A673 (cell line): ENCODE measurements at regions not wholly inside any gene's neighbourhood (a gene's known extent, or its start where the extent isn't known, plus 50 kb on each side); places are given as distances from the start of the nearest gene placed in this dataset.
"Not testable (repeated sequence)": the region's sequence is repeated elsewhere in the genome, so short reads cannot be mapped to it uniquely, and the experiment has no call there.

ENCODE experiments used
- EZH2 ChIP-seq: fragments of 200-600 bp; sonication (generic); IDR thresholded peaks from 2 replicates; pipeline ENCODE4 v1.6.1; 2017; ENCODE audit warnings: borderline replicate concordance, low read depth, mild to moderate bottlenecking, mixed read lengths, antibody characterized with exemption, low read length; ENCODE audit not compliant: poor library complexity, severe bottlenecking
- TF ChIP-seq, protein P1 (sequence below): fragments of 300-800, 200-600 bp; sonication (generic); conservative IDR thresholded peaks from 2 replicates; pipeline ENCODE4 v1.5.1; 2017; ENCODE audit warnings: low read depth, mild to moderate bottlenecking, antibody characterized with exemption, low read length, moderate library complexity, mixed read lengths

DNA sequence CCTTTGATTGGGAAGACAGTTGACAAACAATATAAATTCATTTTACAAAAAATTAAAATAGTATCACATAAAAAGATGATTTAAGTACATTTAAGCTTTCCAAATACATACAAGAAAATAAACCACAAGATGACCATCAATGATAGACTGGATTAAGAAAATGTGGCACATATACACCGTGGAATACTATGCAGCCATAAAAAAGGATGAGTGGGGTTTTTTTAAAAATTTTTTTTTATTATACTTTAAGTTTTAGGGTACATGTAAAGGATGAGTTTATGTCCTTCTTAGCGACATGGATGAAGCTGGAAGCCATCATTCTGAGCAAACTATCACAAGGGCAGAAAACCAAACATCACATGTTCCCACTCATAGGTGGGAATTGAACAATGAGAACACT, 237.6 kb downstream of the FBXO8 start:
- not testable (repeated sequence) for TF ChIP-seq EZH2
- TF ChIP-seq, protein P1, sequence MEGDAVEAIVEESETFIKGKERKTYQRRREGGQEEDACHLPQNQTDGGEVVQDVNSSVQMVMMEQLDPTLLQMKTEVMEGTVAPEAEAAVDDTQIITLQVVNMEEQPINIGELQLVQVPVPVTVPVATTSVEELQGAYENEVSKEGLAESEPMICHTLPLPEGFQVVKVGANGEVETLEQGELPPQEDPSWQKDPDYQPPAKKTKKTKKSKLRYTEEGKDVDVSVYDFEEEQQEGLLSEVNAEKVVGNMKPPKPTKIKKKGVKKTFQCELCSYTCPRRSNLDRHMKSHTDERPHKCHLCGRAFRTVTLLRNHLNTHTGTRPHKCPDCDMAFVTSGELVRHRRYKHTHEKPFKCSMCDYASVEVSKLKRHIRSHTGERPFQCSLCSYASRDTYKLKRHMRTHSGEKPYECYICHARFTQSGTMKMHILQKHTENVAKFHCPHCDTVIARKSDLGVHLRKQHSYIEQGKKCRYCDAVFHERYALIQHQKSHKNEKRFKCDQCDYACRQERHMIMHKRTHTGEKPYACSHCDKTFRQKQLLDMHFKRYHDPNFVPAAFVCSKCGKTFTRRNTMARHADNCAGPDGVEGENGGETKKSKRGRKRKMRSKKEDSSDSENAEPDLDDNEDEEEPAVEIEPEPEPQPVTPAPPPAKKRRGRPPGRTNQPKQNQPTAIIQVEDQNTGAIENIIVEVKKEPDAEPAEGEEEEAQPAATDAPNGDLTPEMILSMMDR = not testable (repeated sequence)
